22Rv1 (cell line): ENCODE measurements at regions not wholly inside any gene's neighbourhood (a gene's known extent, or its start where the extent isn't known, plus 50 kb on each side); places are given as distances from the start of the nearest gene placed in this dataset.

ENCODE experiments used
- H3K27ac ChIP-seq: fragments of 450-650 bp; 2 replicates; pipeline ENCODE4 v1.5.1; 2017
- CTCF ChIP-seq: fragments of 450-650 bp; IDR thresholded peaks from 2 replicates; pipeline ENCODE4 v1.5.1; 2017; ENCODE audit warnings: mild to moderate bottlenecking
- ZFX ChIP-seq: fragments of 450-650 bp; IDR thresholded peaks from 2 replicates; pipeline ENCODE4 v1.6.1; 2017; ENCODE audit warnings: antibody characterized with exemption, borderline replicate concordance

GRCh38 chr1:177775924-177776323 lies 193.9 kb downstream of the SEC16B start:
- TF ChIP-seq ZFX (no peak), CTCF (no peak)
- H3K27ac ChIP-seq: no peak overlapping the region

- no peak for TF ChIP-seq ZFX
- TF ChIP-seq CTCF: no peak
- no peak overlapping the region for H3K27ac ChIP-seq
These were observed 197.4 kb downstream of the SEC16B start for GRCh38 chr1:177772386-177772960.

- H3K27ac ChIP-seq: no peak overlapping the region
- TF ChIP-seq CTCF (no peak), ZFX (no peak)
These were observed 198.2 kb downstream of the SEC16B start for GRCh38 chr1:177771688-177772087.

- H3K27ac ChIP-seq: no peak overlapping the region
- TF ChIP-seq CTCF: no peak
- no peak for TF ChIP-seq ZFX
These were observed 199.8 kb downstream of the SEC16B start for GRCh38 chr1:177770096-177770495.

- no peak overlapping the region for H3K27ac ChIP-seq
- TF ChIP-seq CTCF: no peak
- no peak for TF ChIP-seq ZFX
These were observed 213.9 kb downstream of the SEC16B start for GRCh38 chr1:177755851-177756560.

GRCh38 chr1:177754603-177755002 lies 215.3 kb downstream of the SEC16B start:
- TF ChIP-seq ZFX (no peak), CTCF (no peak)
- no peak overlapping the region for H3K27ac ChIP-seq

GRCh38 chr1:177753655-177754054 lies 216.2 kb downstream of the SEC16B start:
- TF ChIP-seq ZFX (no peak), CTCF (no peak)

More at GRCh38 chr1:177753655-177754054, 216.2 kb downstream of the SEC16B start:
- H3K27ac ChIP-seq: no peak overlapping the region
